Mesenchymal stem cell (in vitro differentiated cells and primary cell): ENCODE measurements at regions not wholly inside any gene's neighbourhood (a gene's known extent, or its start where the extent isn't known, plus 50 kb on each side); places are given as distances from the start of the nearest gene placed in this dataset.
A peak's percentile ranks its signal among the peaks of the same experiment; 100 is the strongest.

Experiments used
- DNase-seq: peaks from one replicate; pipeline ENCODE4 v3.0.0-alpha.2; 2013
- H2AFZ ChIP-seq: one replicate; pipeline ENCODE4 v1.6.1; 2013; ENCODE audit warnings: low read depth, mild to moderate bottlenecking, control low read depth, inconsistent platforms, low read length, moderate library complexity
- H2AK5ac ChIP-seq: 2 replicates; pipeline ENCODE4 v1.6.1; 2013; ENCODE audit warnings: low read length, moderate library complexity, mild to moderate bottlenecking, inconsistent platforms; ENCODE audit not compliant: severe bottlenecking
- H2BK120ac ChIP-seq: one replicate; pipeline ENCODE4 v1.6.1; 2013; ENCODE audit warnings: low read depth, mild to moderate bottlenecking, inconsistent platforms, low read length, moderate library complexity
- H2BK12ac ChIP-seq, 2 experiments: one replicate each; pipeline ENCODE4 v1.6.1; 2013; ENCODE audit warnings: inconsistent platforms in 2 of 2, low read length in 2 of 2, mild to moderate bottlenecking in 2 of 2, moderate library complexity in 2 of 2, control low read depth in 1 of 2
- H2BK15ac ChIP-seq: one replicate; pipeline ENCODE4 v1.6.1; 2013; ENCODE audit warnings: mild to moderate bottlenecking, low read depth, inconsistent platforms; ENCODE audit not compliant: poor library complexity, severe bottlenecking
- H2BK5ac ChIP-seq: 2 replicates; pipeline ENCODE4 v1.6.1; 2013; ENCODE audit warnings: low read depth, mild to moderate bottlenecking, low read length, control low read depth, inconsistent platforms; ENCODE audit not compliant: poor library complexity, severe bottlenecking
- H3K14ac ChIP-seq, 2 experiments: one replicate each; pipeline ENCODE4 v1.6.1; 2013; ENCODE audit warnings: inconsistent platforms in 2 of 2, low read length in 2 of 2, control low read depth in 1 of 2, mild to moderate bottlenecking in 1 of 2, moderate library complexity in 1 of 2
- H3K18ac ChIP-seq, 2 experiments: one replicate each; pipeline ENCODE4 v1.6.1; 2013; ENCODE audit warnings: inconsistent platforms in 2 of 2, low read length in 2 of 2, control low read depth in 1 of 2, low read depth in 1 of 2, mild to moderate bottlenecking in 1 of 2
- H3K23ac ChIP-seq, 2 experiments: one replicate each; pipeline ENCODE4 v1.6.1; 2013; ENCODE audit warnings: inconsistent platforms in 2 of 2, low read length in 2 of 2, mild to moderate bottlenecking in 2 of 2, moderate library complexity in 2 of 2, control low read depth in 1 of 2
- H3K27ac ChIP-seq: 2 replicates; pipeline ENCODE4 v1.5.1; 2013; ENCODE audit warnings: mild to moderate bottlenecking, moderate library complexity, low read length, control low read depth, inconsistent platforms; ENCODE audit not compliant: poor library complexity, severe bottlenecking
- H3K27me3 ChIP-seq, 2 experiments: 2 replicates each; pipeline versions ENCODE4 v1.6.1 to v1.7.0; 2013; ENCODE audit warnings: low read length in 2 of 2, mild to moderate bottlenecking in 2 of 2, moderate library complexity in 2 of 2, control low read depth in 1 of 2, inconsistent platforms in 1 of 2; ENCODE audit not compliant: control insufficient read depth in 1 of 2, insufficient read depth in 1 of 2
- H3K36me3 ChIP-seq, 2 experiments: 2 replicates each; pipeline versions ENCODE4 v1.6.1 to v1.7.0; 2013; ENCODE audit warnings: low read length in 2 of 2, control low read depth in 1 of 2, inconsistent platforms in 1 of 2, low read depth in 1 of 2, mild to moderate bottlenecking in 1 of 2; ENCODE audit not compliant: insufficient read depth in 2 of 2, control insufficient read depth in 1 of 2
- H3K4ac ChIP-seq, 2 experiments: one replicate each; pipeline ENCODE4 v1.6.1; 2013; ENCODE audit warnings: inconsistent platforms in 2 of 2, low read length in 2 of 2, mild to moderate bottlenecking in 2 of 2, moderate library complexity in 2 of 2, control low read depth in 1 of 2, low read depth in 1 of 2
- H3K4me1 ChIP-seq: 2 replicates; pipeline ENCODE4 v1.6.1; 2013; ENCODE audit warnings: low read depth, low read length, control low read depth; ENCODE audit not compliant: control insufficient read depth, insufficient read depth
- H3K4me2 ChIP-seq: 2 replicates; pipeline ENCODE4 v1.6.1; 2013; ENCODE audit warnings: low read length, mild to moderate bottlenecking, inconsistent platforms; ENCODE audit not compliant: poor library complexity, severe bottlenecking
- H3K4me3 ChIP-seq, 2 experiments: 2 replicates each; pipeline versions ENCODE4 v1.5.1 to v1.7.0; 2013; ENCODE audit warnings: low read length in 2 of 2, mild to moderate bottlenecking in 2 of 2, control low read depth in 1 of 2, low read depth in 1 of 2; ENCODE audit not compliant: insufficient read depth in 1 of 2
- H3K79me1 ChIP-seq: replicated peaks from 2 replicates; pipeline ENCODE4 v1.6.1; 2013; ENCODE audit warnings: mild to moderate bottlenecking, control low read depth, low read length, inconsistent platforms; ENCODE audit not compliant: poor library complexity, severe bottlenecking
- H3K9ac ChIP-seq: 2 replicates; pipeline ENCODE4 v1.7.0; 2013; ENCODE audit warnings: mild to moderate bottlenecking, low read length, moderate library complexity
- H3K9me3 ChIP-seq: 2 replicates; pipeline ENCODE4 v1.7.0; 2013; ENCODE audit warnings: mild to moderate bottlenecking, low read length; ENCODE audit not compliant: control insufficient read depth
- H4K8ac ChIP-seq: one replicate; pipeline ENCODE4 v1.6.1; 2013; ENCODE audit warnings: inconsistent platforms, mild to moderate bottlenecking, low read length, moderate library complexity
- H4K91ac ChIP-seq: one replicate; pipeline ENCODE4 v1.6.1; 2013; ENCODE audit warnings: mild to moderate bottlenecking, low read length, inconsistent platforms
- WGBS: methylation state at CpG from one replicate; pipeline ENCODE4 v1.1.7; 2013; ENCODE audit warnings: mixed read lengths; 5-methylcytosine and 5-hydroxymethylcytosine counted together

DNA sequence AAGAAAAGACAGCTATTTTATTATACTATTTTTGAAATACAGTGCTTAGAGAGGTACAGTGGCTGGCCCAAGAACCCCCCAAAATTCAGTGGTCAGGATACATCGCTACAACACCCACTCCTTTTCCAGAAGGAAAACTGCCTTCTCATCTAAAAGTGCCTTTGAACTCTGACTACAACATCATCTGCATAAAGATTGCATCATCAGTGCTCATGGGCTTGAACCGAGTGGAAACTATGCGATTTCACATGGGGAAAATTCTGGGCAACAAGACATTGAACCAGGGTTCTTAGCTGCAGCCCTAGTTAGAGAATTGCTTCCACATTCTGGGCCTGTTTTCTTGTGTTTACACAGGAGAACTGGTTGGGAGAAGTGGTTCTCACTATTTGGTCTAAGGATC, 294.6 kb upstream of the SLC14A2 start:
- H2BK5ac ChIP-seq, result no peak overlapping the region
- no peaks in the 10 kb centered on the region for H3K9me3 ChIP-seq
- H3K36me3 ChIP-seq, result no peaks in the 10 kb centered on the region
- DNase-seq, result peak; percentile 19
- no peak overlapping the region for H3K4me3 ChIP-seq
- no peak overlapping the region for H3K9ac ChIP-seq
- H3K23ac ChIP-seq, result no peak overlapping the region
- H3K27me3 ChIP-seq, result peaks cover 21 to 23% of the 10 kb centered on the region in 2 experiments
- H3K4ac ChIP-seq, result no peak overlapping the region
- no peaks in the 10 kb centered on the region for H3K79me1 ChIP-seq
- no peak overlapping the region for H3K27ac ChIP-seq
- no peak overlapping the region for H2BK12ac ChIP-seq
- H2AK5ac ChIP-seq, result no peak overlapping the region
- H3K4me2 ChIP-seq, result no peak overlapping the region
- no peak overlapping the region for H4K91ac ChIP-seq
- no peak overlapping the region for H2BK15ac ChIP-seq
- H2AFZ ChIP-seq, result no peak overlapping the region
- H4K8ac ChIP-seq, result no peak overlapping the region
- no peak overlapping the region for H2BK120ac ChIP-seq
- H3K14ac ChIP-seq, result no peak overlapping the region
- peaks cover 7% of the 10 kb centered on the region for H3K4me1 ChIP-seq
- no peak overlapping the region for H3K18ac ChIP-seq
- 84% methylated on average over 3 of the region's 3 CpGs for WGBS

DNA sequence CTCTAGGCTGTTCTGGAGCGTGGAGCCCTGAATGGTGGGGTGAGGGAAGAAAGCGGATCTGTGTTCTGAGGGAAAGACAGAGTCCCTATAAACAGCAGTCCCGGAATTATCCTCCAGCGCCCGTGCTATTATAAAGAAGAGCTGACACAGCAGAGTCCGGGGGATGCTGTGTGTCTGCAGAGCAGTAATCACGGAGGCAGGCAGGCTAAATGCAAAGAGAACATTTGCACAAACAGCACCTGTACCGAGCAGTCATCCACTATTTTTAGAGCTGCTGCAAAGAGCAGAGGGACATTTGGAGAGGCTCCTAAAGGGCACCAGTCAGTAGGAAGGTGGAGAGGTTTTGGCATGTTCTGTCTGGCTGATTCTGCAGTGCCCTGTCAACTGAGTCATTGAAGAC, 293.8 kb upstream of the SLC14A2 start:
- Histone ChIP-seq H2BK120ac (no peak overlapping the region), H3K27me3 (peaks cover 13 to 15% of the 10 kb centered on the region in 2 experiments), H3K79me1 (no peaks in the 10 kb centered on the region), H2AFZ (no peak overlapping the region), H4K91ac (no peak overlapping the region), H3K4ac (no peak overlapping the region), H3K9me3 (no peaks in the 10 kb centered on the region), H2AK5ac (no peak overlapping the region), H3K18ac (no peak overlapping the region), H3K14ac (no peak overlapping the region), H3K36me3 (no peaks in the 10 kb centered on the region), H2BK5ac (no peak overlapping the region), H4K8ac (no peak overlapping the region), H3K27ac (no peak overlapping the region), H3K4me3 (no peak overlapping the region), H3K9ac (no peak overlapping the region), H3K4me2 (no peak overlapping the region), H2BK15ac (no peak overlapping the region), H3K23ac (no peak overlapping the region), H2BK12ac (no peak overlapping the region), H3K4me1 (peaks cover 7% of the 10 kb centered on the region)
- 40% methylated on average over 8 of the region's 8 CpGs for WGBS
- no peak for DNase-seq

DNA sequence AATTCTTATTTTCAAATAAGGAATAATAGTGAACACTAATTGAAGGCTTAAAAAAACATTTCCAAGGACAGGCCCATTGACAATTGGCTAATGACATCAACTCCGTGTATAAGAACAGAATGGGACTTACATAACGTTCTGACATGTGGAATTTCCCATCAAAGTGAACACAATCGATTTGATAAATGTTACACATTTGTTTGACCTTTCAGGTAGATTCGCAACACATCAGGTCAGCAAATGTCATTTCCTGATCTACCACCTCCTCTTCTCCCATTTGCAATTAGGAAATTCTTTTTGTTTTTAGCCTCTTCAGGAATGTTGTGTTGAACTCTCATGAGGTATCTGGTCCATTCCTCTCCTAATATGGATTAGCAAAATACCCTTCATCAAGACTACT, 292.9 kb upstream of the SLC14A2 start:
- Histone ChIP-seq H3K4me2 (no peak overlapping the region), H3K4ac (no peak overlapping the region), H3K18ac (no peak overlapping the region), H3K14ac (no peak overlapping the region), H3K4me3 (no peak overlapping the region), H3K4me1 (peaks cover 7% of the 10 kb centered on the region), H3K27me3 (peaks cover 8 to 11% of the 10 kb centered on the region in 2 experiments), H3K23ac (no peak overlapping the region), H3K27ac (no peak overlapping the region), H3K9me3 (no peaks in the 10 kb centered on the region), H2BK120ac (no peak overlapping the region), H2BK15ac (no peak overlapping the region), H3K36me3 (no peaks in the 10 kb centered on the region), H3K79me1 (no peaks in the 10 kb centered on the region), H4K8ac (no peak overlapping the region), H3K9ac (no peak overlapping the region), H4K91ac (no peak overlapping the region), H2AK5ac (no peak overlapping the region), H2BK12ac (no peak overlapping the region), H2AFZ (no peak overlapping the region), H2BK5ac (no peak overlapping the region)
- no peak for DNase-seq
- WGBS, result 87% methylated on average over 4 of the region's 4 CpGs

DNA sequence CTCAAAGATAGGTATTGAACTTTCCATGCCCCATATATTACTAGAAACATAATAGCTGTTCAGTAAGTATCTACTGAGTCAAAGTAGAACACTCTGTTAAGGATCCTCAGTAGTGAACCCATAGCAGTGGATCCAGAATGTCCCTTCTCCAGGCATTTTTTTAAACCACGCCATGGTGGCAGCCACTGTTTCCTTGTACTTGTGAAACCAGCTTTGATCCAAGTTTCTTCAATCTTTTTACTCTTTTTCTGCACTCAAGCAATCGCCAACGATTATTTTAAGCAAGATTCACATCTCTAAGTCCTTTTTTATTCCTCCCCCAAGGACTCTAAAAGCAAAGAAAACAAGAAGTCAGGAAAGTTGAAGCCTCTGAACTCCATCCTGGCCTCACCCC, 291.2 kb upstream of the SLC14A2 start:
- Histone ChIP-seq H3K36me3 (no peaks in the 10 kb centered on the region), H3K27me3 (peaks cover 0 to 12% of the 10 kb centered on the region in 2 experiments), H3K9ac (no peak overlapping the region), H2BK120ac (no peak overlapping the region), H4K8ac (no peak overlapping the region), H3K23ac (no peak overlapping the region), H4K91ac (no peak overlapping the region), H2AFZ (no peak overlapping the region), H2AK5ac (no peak overlapping the region), H3K79me1 (no peaks in the 10 kb centered on the region), H3K27ac (peak overlapping the region; percentile 84), H3K9me3 (no peaks in the 10 kb centered on the region), H3K4me3 (no peak overlapping the region), H3K18ac (no peak overlapping the region), H2BK12ac (no peak overlapping the region), H3K14ac (no peak overlapping the region), H3K4ac (no peak overlapping the region), H3K4me2 (no peak overlapping the region), H3K4me1 (peaks cover 7% of the 10 kb centered on the region), H2BK15ac (no peak overlapping the region), H2BK5ac (no peak overlapping the region)
- WGBS, result 92% methylated on average over 3 of the region's 3 CpGs
- no peak for DNase-seq
